HUES64 (cell line): ENCODE measurements at regions not wholly inside any gene's neighbourhood (a gene's known extent, or its start where the extent isn't known, plus 50 kb on each side); places are given as distances from the start of the nearest gene placed in this dataset.

Experiments used
- H3K27ac ChIP-seq: 2 replicates; pipeline ENCODE4 v1.7.0; 2013; ENCODE audit warnings: low read depth, low read length, inconsistent platforms
- H3K27me3 ChIP-seq: 2 replicates; pipeline ENCODE4 v1.6.1; 2013; ENCODE audit warnings: mild to moderate bottlenecking, low read length; ENCODE audit not compliant: insufficient read depth
- H3K36me3 ChIP-seq: 2 replicates; pipeline ENCODE4 v1.6.1; 2013; ENCODE audit warnings: mild to moderate bottlenecking, low read length; ENCODE audit not compliant: insufficient read depth
- H3K4me1 ChIP-seq: 2 replicates; pipeline ENCODE4 v1.6.1; 2013; ENCODE audit warnings: mild to moderate bottlenecking, low read length, moderate library complexity; ENCODE audit not compliant: insufficient read depth
- H3K4me3 ChIP-seq: 2 replicates; pipeline ENCODE4 v1.5.1; 2013; ENCODE audit warnings: mild to moderate bottlenecking, low read length, moderate library complexity
- H3K9ac ChIP-seq: 2 replicates; pipeline ENCODE4 v1.6.1; 2013; ENCODE audit warnings: mild to moderate bottlenecking, low read depth, low read length
- H3K9me3 ChIP-seq: 2 replicates; pipeline ENCODE4 v1.6.1; 2013; ENCODE audit warnings: low read depth, low read length; ENCODE audit not compliant: insufficient read depth
- WGBS: fragments of 150-250, 120-280 bp; methylation state at CpG from one replicate; pipeline ENCODE4 v1.1.7; 2013; ENCODE audit warnings: missing lambda C conversion rate; 5-methylcytosine and 5-hydroxymethylcytosine counted together

DNA sequence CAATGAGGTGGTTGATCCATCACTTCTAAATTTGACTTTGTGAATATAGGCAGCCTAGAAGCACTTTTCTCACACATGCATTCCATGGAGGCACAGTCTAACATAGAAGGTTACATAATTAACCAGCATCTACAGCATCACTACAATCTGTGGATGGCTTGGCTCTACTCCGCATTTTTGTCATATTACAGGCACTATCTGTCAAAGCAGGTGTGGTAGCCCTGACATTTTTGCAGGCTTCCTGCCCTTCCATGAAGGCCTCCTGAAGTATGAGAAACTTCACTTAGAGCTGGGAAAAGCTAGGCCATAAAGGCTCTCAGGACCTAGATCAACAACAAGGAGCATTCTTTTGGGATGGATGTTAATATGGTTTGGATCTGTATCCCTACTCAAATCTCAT, 378.0 kb downstream of the ANXA1 start:
- WGBS: 93% methylated on average over 1 of the region's 1 CpG
- no peaks in the 10 kb centered on the region for H3K27me3 ChIP-seq
- H3K9me3 ChIP-seq: no peaks in the 10 kb centered on the region
- H3K27ac ChIP-seq: no peak overlapping the region
- peaks cover 21% of the 10 kb centered on the region for H3K4me1 ChIP-seq
- H3K9ac ChIP-seq: no peak overlapping the region
- no peak overlapping the region for H3K4me3 ChIP-seq
- H3K36me3 ChIP-seq: no peaks in the 10 kb centered on the region

DNA sequence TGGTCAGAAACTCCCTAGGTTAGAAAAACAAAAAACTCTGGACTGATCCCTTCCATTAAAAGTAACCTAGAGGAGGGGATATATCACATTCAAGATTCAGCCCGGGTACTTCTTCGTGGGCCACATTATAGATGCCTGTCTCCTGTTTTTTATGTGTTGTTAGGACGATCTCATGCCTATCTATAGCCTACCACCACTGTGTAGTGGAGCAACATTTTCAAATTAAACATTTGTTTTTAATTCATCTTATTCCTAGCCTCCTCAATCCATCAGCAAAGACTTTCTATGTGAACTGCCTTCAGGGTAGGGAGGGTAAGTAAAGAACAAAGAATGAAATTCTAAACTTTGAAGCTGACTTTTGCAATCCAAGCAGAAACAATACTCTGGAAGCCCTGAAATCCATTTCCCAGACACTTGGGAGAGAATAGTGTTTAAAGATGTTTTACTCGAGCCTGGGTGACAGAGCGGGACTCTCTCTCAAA, 379.4 kb downstream of the ANXA1 start:
- Histone ChIP-seq H3K27me3 (no peaks in the 10 kb centered on the region), H3K9ac (no peak overlapping the region), H3K4me3 (no peak overlapping the region), H3K9me3 (no peaks in the 10 kb centered on the region), H3K36me3 (no peaks in the 10 kb centered on the region), H3K4me1 (peaks cover 21% of the 10 kb centered on the region), H3K27ac (no peak overlapping the region)
- WGBS: 100% methylated on average over 2 of the region's 5 CpGs

GRCh38 chr9:73531658-73532057, 380.0 kb downstream of the ANXA1 start:
- WGBS: 93% methylated on average over 3 of the region's 4 CpGs
- Histone ChIP-seq H3K9me3 (no peaks in the 10 kb centered on the region), H3K27me3 (no peaks in the 10 kb centered on the region), H3K4me1 (peaks cover 21% of the 10 kb centered on the region), H3K27ac (no peak overlapping the region), H3K36me3 (no peaks in the 10 kb centered on the region), H3K9ac (no peak overlapping the region; the same call in 1 of the 2 replicates), H3K4me3 (no peak overlapping the region)

DNA sequence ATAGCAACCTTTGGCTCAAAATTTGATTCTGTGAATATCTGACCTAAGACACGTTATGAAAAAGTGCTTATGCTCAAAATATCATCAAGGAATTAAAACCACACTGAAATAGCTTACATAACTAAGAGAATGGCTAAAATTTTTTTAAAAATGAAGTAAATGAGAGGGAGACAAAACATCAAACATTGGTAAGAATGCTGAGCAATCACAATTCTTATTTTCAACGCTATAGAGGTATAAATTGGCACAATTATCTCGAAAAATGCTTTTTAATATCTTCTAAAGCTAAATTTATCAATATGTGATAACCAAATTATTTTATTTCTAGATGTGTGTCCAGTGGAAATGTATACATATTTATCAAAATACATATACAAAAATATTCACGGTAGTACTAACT, 381.3 kb downstream of the ANXA1 start:
- H3K4me3 ChIP-seq: no peak overlapping the region
- H3K9ac ChIP-seq: no peak overlapping the region
- H3K9me3 ChIP-seq: no peaks in the 10 kb centered on the region
- H3K27ac ChIP-seq: no peak overlapping the region
- no peaks in the 10 kb centered on the region for H3K36me3 ChIP-seq
- H3K27me3 ChIP-seq: no peaks in the 10 kb centered on the region
- 100% methylated on average over 1 of the region's 4 CpGs for WGBS
- H3K4me1 ChIP-seq: peaks cover 21% of the 10 kb centered on the region

GRCh38 chr9:73536403-73536802, 384.7 kb downstream of the ANXA1 start:
- no peak overlapping the region for H3K9ac ChIP-seq
- no peaks in the 10 kb centered on the region for H3K9me3 ChIP-seq
- H3K27me3 ChIP-seq: no peaks in the 10 kb centered on the region
- H3K4me3 ChIP-seq: no peak overlapping the region
- H3K36me3 ChIP-seq: no peaks in the 10 kb centered on the region
- H3K4me1 ChIP-seq: 0 out of 2 replicates have a peak, but pooled peaks cover 6% of the 10 kb centered on the region
- 96% methylated on average over 2 of the region's 2 CpGs for WGBS
- H3K27ac ChIP-seq: no peak overlapping the region

GRCh38 chr9:73537561-73537960, 385.9 kb downstream of the ANXA1 start:
- no peak overlapping the region for H3K9ac ChIP-seq
- no peaks in the 10 kb centered on the region for H3K9me3 ChIP-seq
- no peaks in the 10 kb centered on the region; the same call in 1 of the 2 replicates for H3K4me1 ChIP-seq
- no peak overlapping the region for H3K4me3 ChIP-seq
- H3K27ac ChIP-seq: no peak overlapping the region
- no peaks in the 10 kb centered on the region for H3K27me3 ChIP-seq
- 95% methylated on average over 5 of the region's 5 CpGs for WGBS
- H3K36me3 ChIP-seq: no peaks in the 10 kb centered on the region

DNA sequence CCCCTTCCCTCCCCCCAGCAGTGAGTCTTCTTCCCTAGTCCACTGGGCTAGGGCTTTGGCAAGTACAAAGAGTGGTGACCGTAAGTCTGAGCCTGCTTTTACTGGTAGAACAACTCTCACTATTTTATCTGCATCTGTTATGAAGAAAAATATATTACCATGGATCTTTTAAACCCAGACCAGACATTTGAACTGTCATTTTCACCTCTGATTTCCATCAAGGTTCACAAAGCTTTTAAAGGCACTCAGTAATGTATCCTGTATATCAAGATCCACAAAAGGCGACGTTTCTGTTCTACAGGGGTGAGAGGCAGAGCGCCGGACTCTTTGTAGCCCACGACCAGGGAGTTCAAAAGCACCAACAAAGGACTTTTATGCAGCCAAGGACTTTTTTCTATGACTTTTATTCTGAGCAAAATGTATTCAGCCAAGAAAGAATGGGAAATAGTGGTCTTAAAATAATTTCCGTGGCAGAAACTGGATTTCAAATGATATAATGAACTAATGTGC, 388.3 kb downstream of the ANXA1 start:
- Histone ChIP-seq H3K36me3 (no peaks in the 10 kb centered on the region), H3K4me1 (no peaks in the 10 kb centered on the region; the same call in 1 of the 2 replicates), H3K9me3 (no peaks in the 10 kb centered on the region), H3K9ac (no peak overlapping the region), H3K27ac (no peak overlapping the region), H3K27me3 (no peaks in the 10 kb centered on the region), H3K4me3 (no peak overlapping the region)
- 90% methylated on average over 6 of the region's 7 CpGs for WGBS

- no peaks in the 10 kb centered on the region; the same call in 1 of the 2 replicates for H3K4me1 ChIP-seq
- H3K27ac ChIP-seq: no peak overlapping the region
- no peak overlapping the region for H3K4me3 ChIP-seq
- H3K9me3 ChIP-seq: no peaks in the 10 kb centered on the region
- 43% methylated on average over 2 of the region's 2 CpGs for WGBS
- H3K9ac ChIP-seq: no peak overlapping the region
- H3K36me3 ChIP-seq: no peaks in the 10 kb centered on the region
- no peaks in the 10 kb centered on the region for H3K27me3 ChIP-seq
These were observed 390.3 kb downstream of the ANXA1 start for GRCh38 chr9:73541923-73542322.

DNA sequence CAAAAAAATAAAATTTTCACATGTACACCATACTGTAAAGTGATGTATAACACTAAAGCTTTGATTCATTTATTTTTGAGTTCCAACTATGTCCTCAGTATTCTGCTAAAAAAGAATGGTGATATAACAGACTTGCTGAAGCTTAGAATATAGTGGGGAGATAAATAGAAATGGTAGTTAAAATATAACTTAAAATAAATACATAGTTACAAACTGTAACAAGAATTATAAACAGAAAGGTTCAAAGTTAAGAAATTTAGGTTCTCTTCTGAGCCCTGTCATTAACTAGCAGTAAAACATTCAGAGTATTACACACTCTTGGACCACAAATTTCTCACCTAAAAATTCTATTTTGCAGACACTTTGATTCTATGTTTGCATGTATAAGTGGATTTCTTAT, 392.1 kb downstream of the ANXA1 start:
- Histone ChIP-seq H3K9me3 (no peaks in the 10 kb centered on the region), H3K27me3 (no peaks in the 10 kb centered on the region), H3K4me1 (peaks cover 7% of the 10 kb centered on the region; the same call in 1 of the 2 replicates), H3K36me3 (no peaks in the 10 kb centered on the region), H3K9ac (no peak overlapping the region), H3K27ac (no peak overlapping the region), H3K4me3 (no peak overlapping the region)

DNA sequence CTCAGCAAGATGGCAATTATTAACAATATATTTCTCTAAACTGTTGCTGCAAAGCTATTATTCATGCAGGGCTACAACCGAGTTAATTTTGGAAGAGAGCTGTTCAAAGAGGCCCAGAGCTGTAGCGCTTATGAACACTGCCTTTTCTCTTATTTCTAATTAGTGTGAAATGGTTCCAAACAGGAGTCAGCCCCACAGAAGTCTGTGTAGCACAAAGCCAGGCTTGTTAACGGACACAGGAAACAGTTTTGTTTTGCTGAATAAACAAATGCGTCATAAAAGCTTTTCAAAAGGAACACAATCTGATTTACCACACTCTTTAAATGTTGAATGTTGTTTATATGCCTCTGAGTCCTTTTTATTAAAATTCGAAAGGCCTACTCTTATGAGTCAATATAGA, 396.5 kb downstream of the ANXA1 start:
- peaks cover 7% of the 10 kb centered on the region; the same call in 1 of the 2 replicates for H3K4me1 ChIP-seq
- H3K36me3 ChIP-seq: no peaks in the 10 kb centered on the region
- no peak overlapping the region for H3K9ac ChIP-seq
- no peak overlapping the region for H3K27ac ChIP-seq
- WGBS: 88% methylated on average over 5 of the region's 5 CpGs
- H3K9me3 ChIP-seq: no peaks in the 10 kb centered on the region
- H3K27me3 ChIP-seq: no peaks in the 10 kb centered on the region
- H3K4me3 ChIP-seq: no peak overlapping the region

- no peak overlapping the region for H3K4me3 ChIP-seq
- H3K4me1 ChIP-seq: peaks cover 7% of the 10 kb centered on the region; the same call in 1 of the 2 replicates
- WGBS: 88% methylated on average over 1 of the region's 1 CpG
- no peaks in the 10 kb centered on the region for H3K27me3 ChIP-seq
- no peaks in the 10 kb centered on the region for H3K36me3 ChIP-seq
- H3K27ac ChIP-seq: no peak overlapping the region
- no peak overlapping the region for H3K9ac ChIP-seq
- H3K9me3 ChIP-seq: no peaks in the 10 kb centered on the region
These were observed 398.3 kb downstream of the ANXA1 start for GRCh38 chr9:73549991-73550390.

DNA sequence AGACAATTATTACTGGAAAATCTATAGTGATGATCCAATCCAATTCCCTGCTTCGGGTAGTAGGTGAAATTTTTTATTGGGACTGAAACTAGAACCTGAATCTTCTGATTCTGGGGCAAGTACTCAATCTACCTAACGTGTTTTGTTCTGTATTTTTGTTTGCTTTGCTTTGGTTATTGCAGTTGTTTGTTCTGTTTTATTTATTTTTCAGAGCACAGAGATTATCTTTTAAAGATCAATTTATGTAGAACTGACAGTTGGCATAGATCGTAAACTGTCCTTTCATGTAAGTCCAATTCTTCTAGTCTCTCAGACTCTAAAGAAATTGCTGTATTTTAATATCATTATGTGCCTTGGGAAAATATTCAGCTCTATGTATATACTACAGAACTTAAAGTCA, 401.6 kb downstream of the ANXA1 start:
- WGBS: 50% methylated on average over 2 of the region's 3 CpGs
- Histone ChIP-seq H3K4me1 (peaks cover 3% of the 10 kb centered on the region; the same call in 1 of the 2 replicates), H3K27me3 (no peaks in the 10 kb centered on the region), H3K9ac (no peak overlapping the region), H3K9me3 (no peaks in the 10 kb centered on the region), H3K4me3 (no peak overlapping the region), H3K27ac (no peak overlapping the region), H3K36me3 (no peaks in the 10 kb centered on the region)
